Testis (tissue), 2 donors: ENCODE measurements at regions not wholly inside any gene's neighbourhood (a gene's known extent, or its start where the extent isn't known, plus 50 kb on each side); places are given as distances from the start of the nearest gene placed in this dataset.

Source experiments
- DNase-seq: peaks from one replicate; pipeline ENCODE4 v3.0.0-alpha.2; 2019
- H3K27ac ChIP-seq, 2 donors: fragments of 200-600 bp; sonication (generic); one replicate each; pipeline ENCODE4 v1.5.1; 2019
- H3K27me3 ChIP-seq: fragments of 200-600 bp; sonication (generic); one replicate; pipeline ENCODE4 v1.5.1; 2019
- H3K36me3 ChIP-seq: fragments of 200-600 bp; sonication (generic); one replicate; pipeline ENCODE4 v1.5.1; 2017; ENCODE audit warnings: low read depth; ENCODE audit errors: missing control alignments
- H3K4me1 ChIP-seq: fragments of 200-600 bp; sonication (generic); one replicate; pipeline ENCODE4 v1.5.1; 2019
- H3K4me3 ChIP-seq, 2 donors: fragments of 200-600 bp; sonication (generic); one replicate each; pipeline ENCODE4 v1.5.1; 2017 to 2019
- H3K9me3 ChIP-seq: fragments of 200-600 bp; sonication (generic); one replicate; pipeline ENCODE4 v1.5.1; 2017
- POLR2A ChIP-seq: fragments of 450-650 bp; IDR thresholded peaks from one replicate; pipeline ENCODE4 v1.6.1; 2017; ENCODE audit warnings: antibody characterized with exemption, mild to moderate bottlenecking, moderate library complexity
- WGBS, 2 donors: methylation state at CpG; one replicate each; pipeline ENCODE4 v1.1.5; 2018; 5-methylcytosine and 5-hydroxymethylcytosine counted together
- intact Hi-C: fragments of 100-400 bp; cut with DNase I; formaldehyde crosslinking; loops from one replicate; pipeline ENCODE4 v1.15.1; 2023; ENCODE audit warnings: low total_unique reads
- TF ChIP-seq, protein P1 (sequence below), 3 experiments: fragments of 450-650 bp in 2 of 3; fragments of 200-600 bp in 1 of 3; sonication (generic) in 1 of 3; IDR thresholded peaks; one replicate each; pipeline ENCODE4 v1.5.1; 2016 to 2019; ENCODE audit warnings: antibody characterized with exemption in 3 of 3, mild to moderate bottlenecking in 2 of 3, moderate library complexity in 1 of 3

DNA sequence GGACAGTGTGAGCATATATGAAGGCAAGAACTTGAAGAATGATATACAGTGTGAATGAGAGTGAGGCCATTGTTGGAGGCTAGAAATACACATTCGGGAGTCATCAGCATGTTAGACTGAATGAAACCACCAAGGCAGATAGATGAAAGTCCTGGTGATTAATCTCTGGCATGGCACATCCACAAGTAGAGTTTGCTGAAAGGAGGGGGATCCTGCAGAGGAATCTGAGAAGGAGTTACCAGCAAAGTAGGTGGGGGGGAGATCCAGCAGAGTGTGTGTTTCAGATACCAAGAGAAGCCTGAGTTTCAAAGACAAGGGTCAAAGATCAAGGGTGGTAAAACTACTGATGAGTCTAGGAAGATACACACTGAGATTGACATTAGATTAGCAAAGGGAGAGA lies 426.7 kb upstream of the DCN start:
- no peak for TF ChIP-seq POLR2A
- TF ChIP-seq, protein P1, sequence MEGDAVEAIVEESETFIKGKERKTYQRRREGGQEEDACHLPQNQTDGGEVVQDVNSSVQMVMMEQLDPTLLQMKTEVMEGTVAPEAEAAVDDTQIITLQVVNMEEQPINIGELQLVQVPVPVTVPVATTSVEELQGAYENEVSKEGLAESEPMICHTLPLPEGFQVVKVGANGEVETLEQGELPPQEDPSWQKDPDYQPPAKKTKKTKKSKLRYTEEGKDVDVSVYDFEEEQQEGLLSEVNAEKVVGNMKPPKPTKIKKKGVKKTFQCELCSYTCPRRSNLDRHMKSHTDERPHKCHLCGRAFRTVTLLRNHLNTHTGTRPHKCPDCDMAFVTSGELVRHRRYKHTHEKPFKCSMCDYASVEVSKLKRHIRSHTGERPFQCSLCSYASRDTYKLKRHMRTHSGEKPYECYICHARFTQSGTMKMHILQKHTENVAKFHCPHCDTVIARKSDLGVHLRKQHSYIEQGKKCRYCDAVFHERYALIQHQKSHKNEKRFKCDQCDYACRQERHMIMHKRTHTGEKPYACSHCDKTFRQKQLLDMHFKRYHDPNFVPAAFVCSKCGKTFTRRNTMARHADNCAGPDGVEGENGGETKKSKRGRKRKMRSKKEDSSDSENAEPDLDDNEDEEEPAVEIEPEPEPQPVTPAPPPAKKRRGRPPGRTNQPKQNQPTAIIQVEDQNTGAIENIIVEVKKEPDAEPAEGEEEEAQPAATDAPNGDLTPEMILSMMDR (IDR thresholded peaks at IDR 0.05), result no peak
- no peak overlapping the region for H3K27ac ChIP-seq
- no peaks in the 10 kb centered on the region for H3K36me3 ChIP-seq
- DNase-seq, result no peak
- H3K9me3 ChIP-seq, result no peaks in the 10 kb centered on the region
- no peak overlapping the region for H3K4me3 ChIP-seq
- WGBS, 2 donors, result 70 to 92% methylated on average over 1 of the region's 1 CpG
- intact Hi-C loops, result no loop called here
- peaks cover 12% of the 10 kb centered on the region for H3K4me1 ChIP-seq
- H3K27me3 ChIP-seq, result no peaks in the 10 kb centered on the region

DNA sequence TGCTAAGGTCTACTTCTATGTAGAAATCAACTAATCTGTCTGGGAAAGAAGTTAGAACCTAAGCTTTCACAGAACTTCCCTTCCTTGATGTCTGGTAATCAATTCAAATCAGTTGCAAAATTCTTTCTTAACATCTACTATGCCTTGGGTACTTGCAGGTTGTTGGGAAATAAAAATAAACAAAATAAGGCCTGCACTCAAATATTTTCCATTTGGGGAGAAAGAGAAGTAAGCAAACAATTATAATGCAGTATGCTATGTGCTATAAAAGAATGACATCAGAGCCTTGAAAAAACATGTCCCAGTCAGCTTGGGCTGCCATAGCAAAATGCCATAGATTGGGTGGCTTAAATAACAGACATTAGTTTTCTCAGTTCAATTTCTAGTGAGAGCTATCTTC lies 425.9 kb upstream of the DCN start:
- no peak overlapping the region for H3K4me3 ChIP-seq
- no peaks in the 10 kb centered on the region for H3K27me3 ChIP-seq
- no peak overlapping the region for H3K27ac ChIP-seq
- DNase-seq, result no peak
- intact Hi-C loops, result no loop called here
- no peak for TF ChIP-seq POLR2A
- TF ChIP-seq, protein P1 (IDR thresholded peaks at IDR 0.05), result no peak
- H3K4me1 ChIP-seq, result peaks cover 6% of the 10 kb centered on the region
- no peaks in the 10 kb centered on the region for H3K36me3 ChIP-seq
- no peaks in the 10 kb centered on the region for H3K9me3 ChIP-seq

DNA sequence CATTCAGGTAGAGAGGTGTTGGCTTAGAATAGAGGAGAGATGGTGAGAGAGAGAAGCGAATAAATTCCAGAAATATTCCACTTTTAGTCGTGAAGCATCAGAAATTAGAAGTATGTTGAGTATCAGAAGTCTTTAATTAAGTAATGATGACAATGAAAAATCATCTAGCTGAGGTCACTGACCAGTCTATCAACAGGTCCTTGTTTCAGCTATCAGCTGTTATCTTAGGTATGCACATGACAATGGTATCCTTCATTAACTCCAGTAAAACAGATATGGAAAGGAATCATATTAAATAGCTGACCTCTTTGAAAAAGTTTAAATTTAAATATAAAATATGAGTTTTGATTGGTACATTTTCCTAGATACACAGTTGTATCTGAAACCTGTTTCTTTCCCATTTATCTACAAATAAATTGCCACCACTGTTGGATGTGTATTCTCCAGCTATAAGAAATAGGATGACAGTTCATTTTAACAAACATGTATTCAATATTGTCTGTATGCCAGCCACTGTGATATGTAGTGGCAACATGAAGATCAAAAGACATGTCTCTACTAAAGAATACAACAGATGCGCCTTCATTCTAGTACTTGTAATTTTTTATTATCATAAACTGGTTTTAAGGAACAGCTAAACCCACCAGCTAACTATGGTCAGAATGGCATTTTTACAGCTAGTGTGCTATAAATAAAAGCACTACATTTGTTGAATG lies 424.2 kb upstream of the DCN start:
- H3K4me3 ChIP-seq, result no peak overlapping the region
- no peaks in the 10 kb centered on the region for H3K9me3 ChIP-seq
- H3K27me3 ChIP-seq, result no peaks in the 10 kb centered on the region
- TF ChIP-seq, protein P1 (IDR thresholded peaks at IDR 0.05), result no peak
- TF ChIP-seq POLR2A, result no peak
- no peaks in the 10 kb centered on the region for H3K36me3 ChIP-seq
- intact Hi-C loops, result no loop called here
- no peaks in the 10 kb centered on the region for H3K4me1 ChIP-seq
- no peak overlapping the region for H3K27ac ChIP-seq
- 79 to 82% methylated on average over 3 of the region's 3 CpGs for WGBS, 2 donors
- no peak for DNase-seq

DNA sequence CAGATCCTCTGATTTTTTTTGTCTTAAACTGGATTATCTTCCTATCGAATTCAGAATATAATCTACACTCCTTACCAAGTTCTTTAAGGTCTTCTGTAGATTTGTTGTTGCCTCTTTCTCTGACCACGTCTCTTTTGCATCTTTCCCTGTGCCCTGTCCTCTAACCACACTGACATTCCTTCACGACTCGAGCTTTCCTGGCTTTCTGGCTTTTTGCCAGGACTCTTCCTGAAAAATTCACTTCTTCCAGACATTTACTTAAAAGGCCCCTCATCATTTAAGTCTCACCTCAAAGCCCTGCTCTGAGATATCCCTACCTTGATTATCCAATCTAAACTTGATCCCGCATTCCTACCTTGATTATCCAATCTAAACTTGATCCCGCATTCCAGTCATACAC lies 422.3 kb upstream of the DCN start:
- no peak for DNase-seq
- WGBS, 2 donors, result 66 to 72% methylated on average over 6 of the region's 6 CpGs
- intact Hi-C loops, result no loop called here

More for the DNA sequence above, 422.3 kb upstream of the DCN start:
- no peaks in the 10 kb centered on the region for H3K27me3 ChIP-seq
- no peaks in the 10 kb centered on the region for H3K9me3 ChIP-seq
- TF ChIP-seq, protein P1 (IDR thresholded peaks at IDR 0.05), result no peak
- TF ChIP-seq POLR2A, result no peak
- H3K36me3 ChIP-seq, result no peaks in the 10 kb centered on the region
- H3K4me1 ChIP-seq, result no peaks in the 10 kb centered on the region
- H3K27ac ChIP-seq, result no peak overlapping the region
- H3K4me3 ChIP-seq, result no peak overlapping the region
